NCI-H2196 treated with DMSO at 0.1 percent for 48 hours (cell line): ENCODE measurements at regions not wholly inside any gene's neighbourhood (a gene's known extent, or its start where the extent isn't known, plus 50 kb on each side); places are given as distances from the start of the nearest gene placed in this dataset.
"Not testable (repeated sequence)": the region's sequence is repeated elsewhere in the genome, so short reads cannot be mapped to it uniquely, and the experiment has no call there.

ENCODE experiments used
- DNase-seq: peaks from one replicate; lab custom pipeline; 2025; ENCODE audit not compliant: unreplicated experiment; lab: John Stamatoyannopoulos, UW

DNA sequence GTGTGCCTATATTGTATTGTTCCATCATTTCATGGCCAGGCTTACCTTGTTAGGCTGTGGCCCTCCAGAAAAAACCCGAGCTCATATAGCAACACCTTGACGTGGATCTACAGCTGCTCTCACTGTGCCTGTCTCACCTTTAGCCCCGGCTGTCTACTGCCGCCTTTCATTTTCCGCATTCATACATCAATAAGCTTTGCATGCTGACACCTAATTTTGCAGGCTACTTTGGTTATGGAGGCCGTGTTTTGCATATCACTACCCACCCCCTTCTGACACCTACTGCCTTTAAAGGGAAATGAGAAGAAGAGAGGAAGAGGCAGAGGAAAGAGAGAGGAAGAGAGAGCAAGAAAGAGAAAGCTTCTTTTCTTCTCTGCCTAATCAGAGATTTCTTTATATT, 702.9 kb downstream of the BCL11A start:
- DNase-seq, result no peak

DNA sequence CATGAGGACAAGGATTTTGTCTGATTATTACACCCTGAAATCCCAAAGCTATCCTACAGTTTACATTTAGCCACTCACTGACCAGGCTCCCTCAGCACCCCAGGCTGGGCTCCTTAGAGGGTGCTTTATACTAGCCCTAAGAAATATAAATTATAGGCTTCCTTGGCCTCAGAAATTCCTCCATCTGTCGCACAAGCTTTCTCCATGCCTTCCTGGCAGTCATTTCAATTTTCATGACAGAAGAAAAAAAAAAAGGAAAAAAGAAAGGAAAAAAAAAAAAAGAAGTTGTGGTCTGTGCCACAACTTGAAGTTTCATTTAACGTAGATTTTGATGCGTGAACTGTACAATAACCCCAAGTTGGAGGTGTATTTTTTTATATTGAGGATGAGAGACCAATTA, 719.5 kb downstream of the BCL11A start:
- no peak for DNase-seq

DNA sequence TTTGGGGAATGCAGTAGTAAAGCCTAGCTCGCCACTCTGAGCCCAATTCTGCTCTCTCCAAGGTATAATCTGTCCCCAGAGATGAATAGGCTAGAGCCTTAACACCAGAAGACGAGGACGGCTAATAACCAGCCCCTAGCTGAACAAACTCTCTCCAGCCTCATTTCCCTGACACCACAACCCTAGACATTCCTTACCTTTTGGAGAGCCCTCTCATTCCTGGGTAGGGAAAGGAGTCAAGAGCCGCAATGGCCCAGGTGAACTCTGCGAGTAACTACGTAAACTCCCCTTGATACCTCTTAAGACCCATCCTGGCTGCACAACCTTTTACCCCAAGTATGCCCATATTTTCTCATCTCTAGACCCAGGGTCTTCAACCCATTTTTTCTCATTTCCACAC, 722.9 kb downstream of the BCL11A start:
- no peak for DNase-seq

DNA sequence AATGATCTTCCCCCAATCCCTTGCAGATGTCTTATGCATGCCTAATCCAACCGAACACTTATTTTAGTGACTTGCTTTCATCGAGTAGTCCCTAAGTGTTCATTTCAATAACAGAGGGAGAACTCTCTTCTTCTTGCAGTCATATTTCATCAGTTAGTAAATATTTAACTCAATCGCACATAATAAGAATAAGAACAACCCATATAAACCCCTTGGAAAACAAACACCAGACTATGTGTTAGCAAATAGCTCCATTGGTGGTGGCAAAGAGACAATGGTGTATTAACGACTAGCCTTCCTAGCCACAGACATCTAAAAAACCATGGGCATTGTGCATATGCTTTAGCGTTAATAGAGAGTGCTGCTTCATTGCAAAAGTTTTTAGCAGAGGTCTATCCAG, 725.8 kb downstream of the BCL11A start:
- no peak for DNase-seq

DNA sequence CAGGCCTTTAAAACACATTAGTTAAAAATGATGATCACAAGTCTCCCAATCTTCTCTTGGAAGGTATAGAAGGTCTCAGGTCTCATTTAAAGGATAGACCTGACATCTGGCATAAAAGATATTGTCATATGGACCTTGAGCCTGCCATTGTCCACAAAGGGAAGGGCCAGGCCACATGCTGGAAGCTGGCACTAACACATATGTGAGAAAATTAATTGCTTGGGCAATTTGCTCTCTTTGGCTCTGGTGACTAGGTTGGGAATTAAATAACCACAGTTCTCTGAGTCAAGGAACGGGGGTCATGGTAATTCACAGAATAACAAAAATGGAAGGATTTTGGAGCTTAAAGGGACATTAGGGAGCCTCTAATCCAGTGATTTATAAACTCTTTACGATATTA, 727.3 kb downstream of the BCL11A start:
- DNase-seq, result no peak

DNA sequence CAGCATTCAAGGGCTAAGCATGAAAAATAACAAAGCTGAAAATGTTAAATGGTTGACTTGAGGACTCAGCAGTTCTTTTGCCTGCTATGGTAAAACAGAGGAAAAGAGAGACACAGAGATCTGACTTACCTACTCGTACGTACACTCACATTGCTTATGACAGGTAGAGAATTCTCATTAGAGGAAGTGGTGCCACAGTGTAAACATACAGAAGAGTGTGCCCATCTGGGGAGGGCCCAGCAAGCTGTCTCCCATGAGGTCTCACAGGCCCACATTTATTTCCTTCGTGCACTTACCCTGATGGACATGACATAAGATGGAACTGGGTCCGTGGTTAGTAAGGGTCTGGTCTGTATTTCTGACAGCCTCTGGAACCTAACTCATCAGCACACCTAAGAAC, 729.1 kb downstream of the BCL11A start:
- DNase-seq, result no peak

DNA sequence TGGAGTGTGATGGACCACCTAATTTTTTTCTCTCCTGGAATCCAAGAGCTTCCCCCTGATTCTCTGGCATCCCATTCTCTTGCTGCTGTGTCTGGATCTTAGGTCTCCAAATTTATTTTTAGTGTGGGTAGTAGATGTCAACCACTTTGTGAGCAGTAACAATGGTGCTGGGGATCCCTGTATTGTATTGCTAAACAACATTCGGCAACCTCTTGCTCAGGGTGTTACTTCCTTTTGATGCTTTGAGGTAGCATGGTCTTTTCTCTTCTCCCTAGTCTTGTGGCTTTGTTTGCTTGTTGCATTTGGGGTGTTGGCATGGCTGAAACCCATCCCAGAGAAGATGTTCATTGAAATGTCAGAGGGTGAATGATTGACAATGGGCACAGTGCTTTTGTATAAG, 737.4 kb downstream of the BCL11A start:
- no peak for DNase-seq

DNA sequence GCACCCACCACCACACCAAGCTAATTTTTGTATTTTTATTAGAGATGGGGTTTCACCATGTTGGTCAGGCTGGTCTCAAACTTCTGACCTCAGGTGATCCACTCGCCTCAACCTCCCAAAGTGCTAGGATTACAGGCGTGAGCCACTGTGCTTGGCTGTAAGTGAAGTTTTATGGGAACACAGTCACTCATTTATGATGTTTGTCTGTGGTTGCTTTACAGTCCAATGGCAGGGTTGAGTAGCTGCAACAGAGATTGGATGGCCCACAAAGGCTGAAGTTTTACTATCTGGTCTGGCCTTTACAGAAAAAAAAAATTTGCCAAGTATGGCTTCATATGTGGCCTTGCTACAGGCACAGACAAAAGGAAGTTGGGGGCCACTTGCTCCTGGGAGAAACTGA, 743.2 kb downstream of the BCL11A start:
- DNase-seq, result not testable (repeated sequence)

DNA sequence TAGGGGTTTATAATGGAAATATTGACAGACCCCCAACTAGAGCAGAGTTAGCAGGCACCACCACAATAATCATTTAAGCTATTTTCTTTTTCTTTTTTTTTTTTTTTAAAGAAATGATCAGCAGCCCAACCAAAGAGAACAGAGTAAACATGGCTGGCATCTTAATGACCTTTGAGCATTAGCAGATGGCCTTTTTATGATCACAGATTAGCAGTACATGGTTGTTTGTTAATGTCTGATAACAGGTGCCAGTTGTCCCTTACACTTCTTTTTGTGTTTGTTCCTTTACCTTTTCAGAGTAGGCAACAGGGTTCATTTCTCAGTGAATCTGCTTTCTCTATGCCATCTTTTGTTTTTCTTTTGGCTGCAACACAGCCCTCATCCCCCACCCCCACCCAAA, 747.0 kb downstream of the BCL11A start:
- no peak for DNase-seq

DNA sequence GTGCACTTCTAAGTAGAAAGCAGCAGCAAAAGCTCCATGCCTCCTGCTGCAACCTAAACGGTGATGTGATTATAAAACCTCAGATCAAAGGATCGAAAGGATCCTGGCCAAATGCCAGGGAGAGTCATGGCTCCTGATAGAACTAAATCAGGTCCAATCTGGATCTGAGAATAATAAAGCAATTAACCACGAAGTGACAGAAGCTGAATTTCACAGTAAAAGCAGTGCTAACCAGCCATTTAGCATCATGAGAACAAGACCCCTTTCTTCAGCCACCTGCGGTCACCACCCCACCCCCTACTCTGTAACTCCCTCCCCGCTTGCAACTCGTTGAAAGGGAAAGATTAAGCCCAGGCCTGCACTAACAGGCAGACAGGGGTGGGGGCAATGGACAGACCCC, 748.7 kb downstream of the BCL11A start:
- DNase-seq, result no peak

DNA sequence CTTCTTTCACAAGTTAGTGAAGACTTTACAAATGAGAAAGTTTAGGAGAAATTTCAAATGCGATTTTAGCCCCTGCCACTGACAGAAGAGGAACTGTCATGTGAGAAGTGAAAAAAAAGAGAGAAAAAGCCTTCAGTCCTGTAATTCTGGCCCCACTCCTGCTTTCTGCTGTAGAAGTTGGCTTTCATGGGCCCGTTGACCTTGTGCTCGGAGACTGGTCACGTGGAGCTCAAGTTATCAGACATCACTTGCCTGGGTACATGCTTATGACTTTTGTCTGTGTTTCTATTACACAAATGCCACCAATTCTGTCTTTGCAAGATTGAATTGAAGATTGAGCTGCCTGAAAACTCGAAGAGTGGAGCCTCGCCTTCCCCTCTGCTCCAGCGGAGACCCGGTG, 749.9 kb downstream of the BCL11A start:
- no peak for DNase-seq

DNA sequence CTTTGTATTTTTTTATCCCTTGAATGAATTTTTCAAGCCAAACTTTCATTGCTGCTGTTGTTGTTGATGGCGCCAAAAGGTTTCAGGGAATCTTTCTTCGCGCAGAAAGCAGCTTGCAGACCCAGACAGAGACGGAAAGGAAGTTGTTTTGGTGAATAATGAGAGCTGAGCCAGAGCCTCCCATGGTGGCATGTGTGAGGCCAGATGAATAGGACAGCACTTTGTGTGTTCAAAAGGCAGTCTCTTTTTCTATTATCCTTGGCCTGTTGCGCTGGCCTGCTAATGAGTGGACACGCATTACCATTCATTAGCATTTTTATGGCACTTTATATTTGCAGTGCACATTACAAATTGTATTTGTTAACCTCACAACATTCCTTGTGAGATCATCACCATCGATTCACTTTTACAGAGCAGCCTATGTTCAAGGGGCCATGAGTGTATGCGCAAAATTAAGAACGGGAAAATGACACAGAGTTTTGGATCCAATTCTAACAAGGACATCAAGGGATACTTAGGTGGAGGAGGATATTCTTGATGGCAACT, 754.7 kb downstream of the BCL11A start:
- DNase-seq, result no peak

DNA sequence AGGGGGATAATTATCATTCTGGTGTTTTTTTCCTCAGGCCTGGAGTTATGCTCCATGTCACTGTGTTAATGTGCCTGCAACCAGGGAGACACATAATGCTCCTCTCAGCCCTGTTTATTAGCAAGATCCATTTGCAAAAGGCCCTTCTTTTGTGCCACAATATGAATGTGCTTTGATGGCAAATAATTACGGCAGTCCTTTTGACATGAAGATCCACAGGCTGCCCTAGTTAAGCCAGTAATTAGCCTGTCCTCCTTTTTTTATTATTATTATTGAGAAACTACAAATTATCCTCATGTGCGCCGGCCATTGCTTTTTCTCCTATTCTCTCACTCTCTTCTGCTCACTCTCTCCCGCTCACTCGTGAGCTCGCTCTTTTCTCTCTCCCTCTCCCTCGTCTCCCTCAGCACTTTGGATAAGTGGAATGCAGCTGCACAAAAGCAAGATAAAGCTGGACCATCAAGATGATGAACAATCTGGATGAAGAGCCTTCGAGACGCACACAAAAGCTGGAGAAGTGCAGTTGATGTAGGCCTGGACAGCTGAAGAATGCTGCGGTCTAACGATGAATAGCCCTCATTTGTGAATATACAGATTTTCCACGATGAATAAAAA, 762.3 kb downstream of the BCL11A start:
- no peak for DNase-seq

DNA sequence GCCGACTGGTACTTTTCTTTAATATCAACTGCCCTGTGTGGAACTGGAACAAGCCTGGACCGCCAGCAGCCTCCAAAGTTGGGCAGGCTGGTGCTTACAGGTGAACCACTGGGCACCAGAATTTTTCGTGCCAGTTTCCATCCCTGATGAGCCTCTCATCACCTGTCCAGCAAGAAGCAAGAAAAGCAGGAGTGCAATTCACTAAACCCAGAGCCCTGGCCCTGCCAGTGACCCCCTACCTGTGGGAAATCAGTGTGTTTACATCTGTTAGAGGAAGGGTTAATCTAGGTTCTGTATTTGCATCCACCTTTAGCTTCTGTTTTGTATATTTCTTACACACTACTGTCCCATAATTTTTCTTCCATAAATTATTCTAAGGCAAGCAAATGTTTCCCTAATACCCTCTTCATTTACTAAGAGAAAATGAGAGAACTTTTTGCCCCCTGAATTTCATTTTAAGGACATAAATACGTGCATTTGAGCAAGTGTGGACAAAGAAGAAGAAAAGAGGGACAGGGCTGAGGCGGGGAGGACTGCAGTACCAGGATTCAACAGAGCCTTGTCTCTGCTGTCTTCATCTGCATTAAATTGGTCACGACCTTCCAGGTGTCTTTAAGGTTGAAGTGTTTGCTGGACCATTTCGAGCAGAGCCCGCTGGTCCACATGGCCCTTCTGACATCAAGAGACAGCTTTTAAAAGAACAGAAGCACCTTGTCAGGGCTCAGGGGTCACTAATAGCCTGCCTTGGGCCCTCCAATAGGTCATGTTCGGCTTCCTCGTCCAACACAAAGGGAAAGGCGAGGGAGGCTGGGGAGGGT, 763.1 kb downstream of the BCL11A start:
- no peak for DNase-seq

DNA sequence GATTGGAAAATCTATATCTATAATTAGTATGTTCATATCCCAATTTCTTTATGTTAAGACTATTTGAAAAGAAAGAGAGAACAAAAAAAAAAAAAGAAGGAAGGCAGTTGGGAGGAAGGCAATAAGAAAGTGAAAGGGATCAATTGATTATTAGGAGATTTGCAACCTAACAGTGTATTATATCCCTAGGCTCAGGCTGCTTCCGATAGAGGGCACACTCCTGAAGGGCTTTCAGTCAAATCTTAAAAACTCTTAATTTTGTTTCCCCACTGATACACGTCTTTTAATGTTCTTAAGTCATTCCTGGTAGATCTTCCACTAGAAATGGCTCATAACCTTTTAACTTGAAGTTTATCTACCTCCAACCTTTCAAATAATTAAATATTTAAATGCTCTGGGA, 763.9 kb downstream of the BCL11A start:
- DNase-seq, result no peak

DNA sequence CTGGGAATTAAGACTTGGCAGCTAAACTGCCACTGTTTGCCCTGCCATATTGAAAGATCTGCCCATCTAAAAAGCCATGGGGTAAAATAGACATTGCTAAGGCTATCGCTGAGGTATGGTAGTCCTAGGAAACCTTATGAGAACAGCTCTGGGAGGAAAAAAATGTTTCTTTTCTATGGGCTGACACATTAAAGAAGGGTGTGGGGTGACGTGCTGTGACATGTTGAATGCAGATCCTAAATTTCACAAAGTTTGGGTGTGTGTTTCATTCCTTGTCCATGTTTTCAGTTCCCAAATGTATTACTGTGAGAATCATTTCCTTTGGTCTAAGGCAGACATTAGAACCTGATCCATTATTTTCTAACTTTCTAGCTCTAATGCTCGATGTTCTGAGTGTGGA, 766.4 kb downstream of the BCL11A start:
- DNase-seq, result no peak

DNA sequence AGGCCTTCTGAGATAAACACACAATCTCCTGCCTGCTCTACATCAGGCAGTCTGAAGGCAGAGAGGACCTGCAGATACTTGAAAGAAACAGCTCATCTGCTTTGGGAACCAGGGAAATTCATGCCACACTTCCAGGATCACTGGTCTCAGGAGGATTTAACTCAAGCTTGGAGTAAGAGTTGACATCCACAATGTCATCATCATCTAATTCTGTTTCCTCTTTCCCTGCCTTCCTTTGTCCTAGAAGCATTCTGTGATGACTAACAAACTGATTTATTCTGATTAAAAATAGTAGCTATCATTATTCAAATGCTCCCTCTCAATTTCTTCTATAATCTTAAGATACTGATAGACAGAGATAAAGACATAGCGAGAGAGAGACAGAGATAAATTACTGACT, 766.8 kb downstream of the BCL11A start:
- DNase-seq, result no peak

DNA sequence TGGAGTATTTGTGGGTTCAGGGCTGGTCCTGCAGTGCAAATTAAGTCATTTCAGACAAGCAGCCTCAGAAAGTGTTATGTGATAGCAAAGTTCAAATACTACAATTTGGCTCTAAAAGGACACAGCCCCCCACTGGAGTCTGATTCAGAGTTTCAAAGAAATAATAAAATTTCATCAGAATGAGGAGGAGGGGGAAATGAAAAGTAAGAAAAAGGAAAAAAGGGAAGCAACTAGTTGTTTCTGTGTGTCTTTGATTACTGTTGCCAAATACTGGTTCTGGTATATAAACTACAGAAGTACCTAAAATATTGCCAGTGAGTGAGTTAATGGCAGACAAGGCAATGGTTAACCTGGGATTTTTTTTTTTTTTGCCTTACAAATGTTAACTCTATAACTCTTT, 773.9 kb downstream of the BCL11A start:
- DNase-seq, result no peak

DNA sequence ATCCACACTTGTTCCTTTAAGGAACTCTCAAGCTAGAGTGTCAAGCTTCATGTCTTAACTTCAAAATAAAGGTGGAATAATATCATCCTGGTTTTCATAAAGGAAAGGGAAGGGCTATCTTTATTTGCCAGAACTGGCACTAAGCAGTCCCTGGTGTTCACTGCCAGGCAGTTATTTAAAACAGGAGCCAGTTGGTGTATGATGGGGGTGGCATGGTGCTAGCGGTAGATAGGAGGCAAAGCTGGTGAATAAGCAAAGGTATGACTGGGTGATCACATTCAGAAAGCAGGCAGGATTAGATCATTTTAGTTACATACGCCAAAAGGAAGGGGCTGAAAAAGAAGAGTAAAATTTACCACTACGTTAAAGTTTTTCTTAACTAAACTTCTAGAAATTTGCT, 776.3 kb downstream of the BCL11A start:
- DNase-seq, result no peak

DNA sequence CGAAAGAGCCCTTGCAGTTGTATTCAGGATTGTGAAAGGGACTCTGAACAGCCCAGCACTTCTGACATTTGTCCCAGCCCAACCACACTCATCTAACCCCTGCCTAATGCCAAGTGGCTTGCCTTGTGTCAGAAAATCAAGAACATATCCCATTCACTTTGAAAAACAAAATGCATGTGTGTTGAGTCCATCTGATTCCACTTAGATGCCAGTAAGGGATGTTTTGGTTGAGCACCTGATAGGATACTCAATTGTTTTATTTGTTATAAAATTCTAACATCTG, 776.8 kb downstream of the BCL11A start:
- DNase-seq, result no peak

DNA sequence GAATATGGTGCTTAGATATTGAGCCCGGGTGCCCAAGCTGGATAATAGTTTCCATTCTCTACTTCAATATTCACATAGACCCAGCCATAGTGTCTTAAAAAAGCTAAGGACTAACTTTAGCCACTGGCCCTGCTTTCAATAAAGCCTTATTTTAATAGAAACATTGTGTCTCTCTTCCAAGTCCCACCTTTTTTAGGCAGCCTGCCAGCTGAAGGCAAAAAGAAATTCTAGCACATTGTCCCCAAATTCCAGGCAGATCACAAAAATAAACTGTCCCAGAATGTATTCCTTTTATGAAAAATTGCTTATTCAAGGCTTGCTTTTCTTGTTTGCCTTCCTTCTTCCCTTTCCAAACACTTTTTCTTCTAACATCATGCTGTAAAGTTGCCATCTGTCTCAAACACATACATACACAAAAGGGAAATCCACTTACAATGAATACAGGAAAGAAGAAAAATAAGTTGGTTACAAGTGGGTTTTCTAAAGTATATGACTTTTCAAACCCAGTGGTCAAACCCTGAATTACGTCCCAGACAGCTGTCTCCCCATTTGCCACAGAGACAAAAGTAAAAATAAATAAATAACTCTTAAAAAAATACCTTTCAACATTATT, 778.5 kb downstream of the BCL11A start:
- DNase-seq, result no peak

DNA sequence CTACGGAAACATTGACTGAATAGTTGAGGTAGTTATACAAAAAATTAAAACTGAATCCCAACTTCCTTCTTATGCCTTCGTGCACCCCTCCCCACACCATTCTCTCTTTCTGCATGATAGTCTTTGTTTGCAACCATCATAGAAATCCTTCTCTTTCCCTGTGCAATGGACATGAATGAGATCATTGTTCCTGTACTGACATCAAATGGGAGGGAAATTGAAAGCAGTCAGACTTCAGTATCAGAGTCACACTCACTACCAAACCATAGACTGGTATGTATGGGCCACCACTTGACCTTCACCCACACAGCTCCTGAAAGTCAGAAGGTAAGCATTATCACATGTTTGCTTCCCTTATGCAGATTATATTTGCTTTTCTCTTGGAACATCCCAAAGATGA, 782.8 kb downstream of the BCL11A start:
- DNase-seq, result no peak
